ENCODE measurements at regions not wholly inside any gene's neighbourhood (a gene's known extent, or its start where the extent isn't known, plus 50 kb on each side); places are given as distances from the start of the nearest gene placed in this dataset.

DNA sequence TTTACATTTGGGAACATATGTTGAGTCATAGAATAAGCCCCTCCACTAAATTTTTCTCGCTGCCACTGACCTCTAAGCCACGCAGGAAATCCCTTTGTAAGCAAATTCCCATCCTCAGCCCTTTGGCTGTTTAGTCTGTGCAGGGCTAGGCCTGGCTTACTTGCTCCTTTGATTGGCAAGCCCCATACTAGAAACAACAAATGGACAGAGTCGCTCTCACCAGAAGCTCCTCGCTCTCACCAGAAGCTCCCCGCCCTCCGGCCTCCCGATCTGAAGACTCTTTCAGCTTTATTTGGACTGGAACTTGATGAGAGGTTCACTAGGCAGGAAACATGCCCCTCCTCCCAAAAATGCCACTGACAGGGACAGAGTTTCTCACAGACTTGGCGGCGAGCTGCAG is 149.2 kb upstream of the EXOC2 start:
- TF ChIP-seq, protein P1, sequence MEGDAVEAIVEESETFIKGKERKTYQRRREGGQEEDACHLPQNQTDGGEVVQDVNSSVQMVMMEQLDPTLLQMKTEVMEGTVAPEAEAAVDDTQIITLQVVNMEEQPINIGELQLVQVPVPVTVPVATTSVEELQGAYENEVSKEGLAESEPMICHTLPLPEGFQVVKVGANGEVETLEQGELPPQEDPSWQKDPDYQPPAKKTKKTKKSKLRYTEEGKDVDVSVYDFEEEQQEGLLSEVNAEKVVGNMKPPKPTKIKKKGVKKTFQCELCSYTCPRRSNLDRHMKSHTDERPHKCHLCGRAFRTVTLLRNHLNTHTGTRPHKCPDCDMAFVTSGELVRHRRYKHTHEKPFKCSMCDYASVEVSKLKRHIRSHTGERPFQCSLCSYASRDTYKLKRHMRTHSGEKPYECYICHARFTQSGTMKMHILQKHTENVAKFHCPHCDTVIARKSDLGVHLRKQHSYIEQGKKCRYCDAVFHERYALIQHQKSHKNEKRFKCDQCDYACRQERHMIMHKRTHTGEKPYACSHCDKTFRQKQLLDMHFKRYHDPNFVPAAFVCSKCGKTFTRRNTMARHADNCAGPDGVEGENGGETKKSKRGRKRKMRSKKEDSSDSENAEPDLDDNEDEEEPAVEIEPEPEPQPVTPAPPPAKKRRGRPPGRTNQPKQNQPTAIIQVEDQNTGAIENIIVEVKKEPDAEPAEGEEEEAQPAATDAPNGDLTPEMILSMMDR (IDR thresholded peaks at IDR 0.05; ENCODE audit: insufficient read depth, low read length): no peak
- TF ChIP-seq, protein P2, sequence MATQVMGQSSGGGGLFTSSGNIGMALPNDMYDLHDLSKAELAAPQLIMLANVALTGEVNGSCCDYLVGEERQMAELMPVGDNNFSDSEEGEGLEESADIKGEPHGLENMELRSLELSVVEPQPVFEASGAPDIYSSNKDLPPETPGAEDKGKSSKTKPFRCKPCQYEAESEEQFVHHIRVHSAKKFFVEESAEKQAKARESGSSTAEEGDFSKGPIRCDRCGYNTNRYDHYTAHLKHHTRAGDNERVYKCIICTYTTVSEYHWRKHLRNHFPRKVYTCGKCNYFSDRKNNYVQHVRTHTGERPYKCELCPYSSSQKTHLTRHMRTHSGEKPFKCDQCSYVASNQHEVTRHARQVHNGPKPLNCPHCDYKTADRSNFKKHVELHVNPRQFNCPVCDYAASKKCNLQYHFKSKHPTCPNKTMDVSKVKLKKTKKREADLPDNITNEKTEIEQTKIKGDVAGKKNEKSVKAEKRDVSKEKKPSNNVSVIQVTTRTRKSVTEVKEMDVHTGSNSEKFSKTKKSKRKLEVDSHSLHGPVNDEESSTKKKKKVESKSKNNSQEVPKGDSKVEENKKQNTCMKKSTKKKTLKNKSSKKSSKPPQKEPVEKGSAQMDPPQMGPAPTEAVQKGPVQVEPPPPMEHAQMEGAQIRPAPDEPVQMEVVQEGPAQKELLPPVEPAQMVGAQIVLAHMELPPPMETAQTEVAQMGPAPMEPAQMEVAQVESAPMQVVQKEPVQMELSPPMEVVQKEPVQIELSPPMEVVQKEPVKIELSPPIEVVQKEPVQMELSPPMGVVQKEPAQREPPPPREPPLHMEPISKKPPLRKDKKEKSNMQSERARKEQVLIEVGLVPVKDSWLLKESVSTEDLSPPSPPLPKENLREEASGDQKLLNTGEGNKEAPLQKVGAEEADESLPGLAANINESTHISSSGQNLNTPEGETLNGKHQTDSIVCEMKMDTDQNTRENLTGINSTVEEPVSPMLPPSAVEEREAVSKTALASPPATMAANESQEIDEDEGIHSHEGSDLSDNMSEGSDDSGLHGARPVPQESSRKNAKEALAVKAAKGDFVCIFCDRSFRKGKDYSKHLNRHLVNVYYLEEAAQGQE (IDR thresholded peaks at IDR 0.05; ENCODE audit: insufficient replicate concordance, low read depth): no peak
- no peak for TF ChIP-seq SPI1 (IDR thresholded peaks at IDR 0.05; ENCODE audit: borderline replicate concordance, low read depth)

Measured in HL-60 (cell line).